H9 (cell line): ENCODE measurements at regions not wholly inside any gene's neighbourhood (a gene's known extent, or its start where the extent isn't known, plus 50 kb on each side); places are given as distances from the start of the nearest gene placed in this dataset.
"Not testable (repeated sequence)": the region's sequence is repeated elsewhere in the genome, so short reads cannot be mapped to it uniquely, and the experiment has no call there.

Experiments used
- DNase-seq: peaks from one replicate; pipeline ENCODE4 v3.0.0-alpha.2; 2017
- H2AFZ ChIP-seq: one replicate; pipeline ENCODE4 v1.6.1; 2013; ENCODE audit warnings: mild to moderate bottlenecking, low read length, control low read depth, moderate library complexity
- H2AK5ac ChIP-seq: 2 replicates; pipeline ENCODE4 v1.6.1; 2013; ENCODE audit warnings: low read length, control low read depth, mixed read lengths; ENCODE audit not compliant: insufficient read length
- H2BK120ac ChIP-seq: one replicate; pipeline ENCODE4 v1.6.1; 2013; ENCODE audit warnings: low read depth, mild to moderate bottlenecking, low read length, control low read depth, inconsistent platforms; ENCODE audit not compliant: poor library complexity, severe bottlenecking
- H2BK12ac ChIP-seq: 2 replicates; pipeline ENCODE4 v1.6.1; 2013; ENCODE audit warnings: low read length, control low read depth, mixed read lengths, low read depth; ENCODE audit not compliant: insufficient read length
- H2BK15ac ChIP-seq: 2 replicates; pipeline ENCODE4 v1.6.1; 2013; ENCODE audit warnings: low read depth, low read length, control low read depth
- H2BK20ac ChIP-seq: one replicate; pipeline ENCODE4 v1.6.1; 2013; ENCODE audit warnings: low read depth, mild to moderate bottlenecking, low read length, control low read depth, inconsistent platforms; ENCODE audit not compliant: poor library complexity, severe bottlenecking
- H2BK5ac ChIP-seq: 2 replicates; pipeline ENCODE4 v1.6.1; 2013; ENCODE audit warnings: low read length, control low read depth, mixed read lengths; ENCODE audit not compliant: insufficient read length
- H3K14ac ChIP-seq: 2 replicates; pipeline ENCODE4 v1.6.1; 2013; ENCODE audit warnings: low read length, control low read depth; ENCODE audit not compliant: insufficient read depth
- H3K18ac ChIP-seq: 2 replicates; pipeline ENCODE4 v1.6.1; 2013; ENCODE audit warnings: low read depth, mild to moderate bottlenecking, mixed read lengths, low read length, control low read depth; ENCODE audit not compliant: insufficient read length
- H3K23ac ChIP-seq: 2 replicates; pipeline ENCODE4 v1.6.1; 2013; ENCODE audit warnings: low read length, control low read depth, mixed read lengths, low read depth; ENCODE audit not compliant: insufficient read length
- H3K23me2 ChIP-seq: 2 replicates; pipeline ENCODE4 v1.6.1; 2013; ENCODE audit warnings: low read depth, mild to moderate bottlenecking, mixed read lengths, low read length, control low read depth; ENCODE audit not compliant: insufficient read length, poor library complexity, severe bottlenecking
- H3K27ac ChIP-seq: 2 replicates; pipeline ENCODE4 v1.5.1; 2013; ENCODE audit warnings: low read length, control low read depth, mixed read lengths, low read depth; ENCODE audit not compliant: insufficient read length
- H3K27me3 ChIP-seq: 2 replicates; pipeline ENCODE4 v1.6.1; 2013; ENCODE audit warnings: low read length, control low read depth, inconsistent platforms; ENCODE audit not compliant: insufficient read depth
- H3K4ac ChIP-seq: 2 replicates; pipeline ENCODE4 v1.6.1; 2013; ENCODE audit warnings: low read depth, mild to moderate bottlenecking, control low read depth, inconsistent platforms, low read length, moderate library complexity
- H3K4me1 ChIP-seq: 2 replicates; pipeline ENCODE4 v1.6.1; 2013; ENCODE audit warnings: low read length, control low read depth, inconsistent platforms; ENCODE audit not compliant: insufficient read depth
- H3K4me2 ChIP-seq: 2 replicates; pipeline ENCODE4 v1.6.1; 2013; ENCODE audit warnings: low read length, control low read depth, mixed read lengths; ENCODE audit not compliant: insufficient read length, insufficient read depth
- H3K56ac ChIP-seq: 2 replicates; pipeline ENCODE4 v1.6.1; 2013; ENCODE audit warnings: low read depth, mild to moderate bottlenecking, mixed read lengths, low read length, control low read depth; ENCODE audit not compliant: insufficient read length
- H3K79me1 ChIP-seq: 2 replicates; pipeline ENCODE4 v1.6.1; 2013; ENCODE audit warnings: low read depth, mild to moderate bottlenecking, moderate library complexity, low read length, control low read depth, inconsistent platforms; ENCODE audit not compliant: insufficient read depth, poor library complexity, severe bottlenecking
- H3K79me2 ChIP-seq: 2 replicates; pipeline ENCODE4 v1.6.1; 2013; ENCODE audit warnings: low read length, control low read depth, inconsistent platforms; ENCODE audit not compliant: insufficient read depth
- H3K9ac ChIP-seq: 2 replicates; pipeline ENCODE4 v1.6.1; 2013; ENCODE audit warnings: low read length, control low read depth, mixed read lengths; ENCODE audit not compliant: insufficient read length; ENCODE audit errors: extremely low read depth
- H3K9me3 ChIP-seq: one replicate; pipeline ENCODE4 v1.6.1; 2013; ENCODE audit warnings: low read depth, low read length, inconsistent platforms; ENCODE audit not compliant: control insufficient read depth
- H3T11ph ChIP-seq: one replicate; pipeline ENCODE4 v1.6.1; 2013; ENCODE audit warnings: mild to moderate bottlenecking, low read length, control low read depth, inconsistent platforms
- H4K20me1 ChIP-seq: one replicate; pipeline ENCODE4 v1.6.1; 2013; ENCODE audit not compliant: control insufficient read depth, insufficient read length, insufficient read depth
- H4K5ac ChIP-seq: 2 replicates; pipeline ENCODE4 v1.6.1; 2013; ENCODE audit warnings: low read depth, mild to moderate bottlenecking, mixed read lengths, low read length, control low read depth; ENCODE audit not compliant: insufficient read length
- H4K8ac ChIP-seq: replicated peaks from 2 replicates; pipeline ENCODE4 v1.6.1; 2013; ENCODE audit warnings: low read length, control low read depth, mixed read lengths, low read depth; ENCODE audit not compliant: insufficient read length
- H4K91ac ChIP-seq: 2 replicates; pipeline ENCODE4 v1.6.1; 2013; ENCODE audit warnings: low read depth, mild to moderate bottlenecking, moderate library complexity, mixed read lengths, low read length, control low read depth; ENCODE audit not compliant: insufficient read length
- H3K27ac Mint-ChIP-seq, 3 experiments: 2 replicates in 2 of 3; 3 replicates in 1 of 3; pipeline ENCODE4 v1.8.0; 2020 to 2021; ENCODE audit warnings: mixed read lengths in 3 of 3, mild to moderate bottlenecking in 1 of 3, moderate library complexity in 1 of 3
- H3K27me3 Mint-ChIP-seq: 2 replicates; pipeline ENCODE4 v1.8.0; 2021; ENCODE audit warnings: low read depth, mild to moderate bottlenecking, moderate library complexity, mixed read lengths
- H3K36me3 Mint-ChIP-seq, 3 experiments: 2 replicates in 2 of 3; 3 replicates in 1 of 3; pipeline ENCODE4 v1.8.0; 2020 to 2021; ENCODE audit warnings: low read depth in 3 of 3, mixed read lengths in 3 of 3; ENCODE audit not compliant: insufficient read depth in 1 of 3
- H3K4me1 Mint-ChIP-seq, 2 experiments: 2 replicates each; pipeline ENCODE4 v1.8.0; 2020; ENCODE audit warnings: mixed read lengths in 2 of 2
- H3K4me3 Mint-ChIP-seq, 2 experiments: 2 replicates in 1 of 2; 3 replicates in 1 of 2; pipeline ENCODE4 v1.8.0; 2020 to 2021; ENCODE audit warnings: mild to moderate bottlenecking in 2 of 2, mixed read lengths in 2 of 2, moderate library complexity in 1 of 2
- H3K9me3 Mint-ChIP-seq, 2 experiments: 2 replicates in 1 of 2; 3 replicates in 1 of 2; pipeline ENCODE4 v1.8.0; 2020; ENCODE audit warnings: mild to moderate bottlenecking in 2 of 2, mixed read lengths in 2 of 2, moderate library complexity in 1 of 2
- WGBS: extraction: QIAGEN DNeasy Blood & Tissue Kit; methylation state at CpG from one replicate; pipeline ENCODE4 v1.1.7; 2013; ENCODE audit warnings: missing lambda C conversion rate, low lambda C conversion rate, mixed read lengths; ENCODE audit not compliant: insufficient read length; ENCODE audit errors: extremely low coverage; 5-methylcytosine and 5-hydroxymethylcytosine counted together
- TF ChIP-seq, protein P1 (sequence below): fragments of 200-600 bp; sonication (generic); conservative IDR thresholded peaks from 3 replicates; pipeline ENCODE4 v1.8.0; 2021; ENCODE audit warnings: antibody characterized with exemption, mild to moderate bottlenecking

DNA sequence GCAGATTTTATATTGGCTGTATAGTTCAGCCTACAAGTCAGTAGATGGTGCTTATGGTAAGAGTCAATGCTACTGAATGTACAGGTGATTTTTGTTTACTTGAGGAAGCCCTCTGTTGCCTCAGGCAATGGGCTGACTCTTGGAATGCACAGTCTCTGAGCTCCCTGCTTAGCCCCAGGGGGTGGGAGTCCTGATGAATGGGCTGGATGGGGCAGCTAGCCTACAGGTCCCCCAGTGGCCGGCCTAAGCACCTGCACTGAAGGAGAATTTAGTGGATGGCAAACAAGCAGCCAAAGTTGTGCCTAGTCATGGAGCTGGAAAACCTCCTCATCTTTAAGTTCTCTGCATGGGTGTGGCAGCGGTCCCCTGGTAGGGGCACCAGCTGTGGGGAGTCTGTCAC lies 101.8 kb upstream of the CXorf51B start:
- no peak overlapping the region for H3K23ac ChIP-seq
- H3K14ac ChIP-seq, result no peak overlapping the region
- peaks cover 0 to 2% of the 10 kb centered on the region in 2 experiments; a peak in 1 of 4 replicates for H3K4me1 Mint-ChIP-seq
- no peaks in the 10 kb centered on the region for H3K79me2 ChIP-seq
- no peak overlapping the region for H3K4ac ChIP-seq
- H3K23me2 ChIP-seq, result no peaks in the 10 kb centered on the region
- H3K27me3 Mint-ChIP-seq, result peaks cover 35% of the 10 kb centered on the region
- H3K27ac ChIP-seq, result no peak overlapping the region
- H2BK5ac ChIP-seq, result no peak overlapping the region
- H2BK15ac ChIP-seq, result no peak overlapping the region
- peaks cover 60 to 72% of the 10 kb centered on the region in 2 experiments for H3K9me3 Mint-ChIP-seq
- H3T11ph ChIP-seq, result no peak overlapping the region
- no peaks in the 10 kb centered on the region for H3K27me3 ChIP-seq
- no peak overlapping the region for H3K56ac ChIP-seq
- no peak overlapping the region for H2AFZ ChIP-seq
- no peak overlapping the region for H2AK5ac ChIP-seq
- no peaks in the 10 kb centered on the region for H3K79me1 ChIP-seq
- H3K4me2 ChIP-seq, result no peak overlapping the region
- TF ChIP-seq, protein P1, sequence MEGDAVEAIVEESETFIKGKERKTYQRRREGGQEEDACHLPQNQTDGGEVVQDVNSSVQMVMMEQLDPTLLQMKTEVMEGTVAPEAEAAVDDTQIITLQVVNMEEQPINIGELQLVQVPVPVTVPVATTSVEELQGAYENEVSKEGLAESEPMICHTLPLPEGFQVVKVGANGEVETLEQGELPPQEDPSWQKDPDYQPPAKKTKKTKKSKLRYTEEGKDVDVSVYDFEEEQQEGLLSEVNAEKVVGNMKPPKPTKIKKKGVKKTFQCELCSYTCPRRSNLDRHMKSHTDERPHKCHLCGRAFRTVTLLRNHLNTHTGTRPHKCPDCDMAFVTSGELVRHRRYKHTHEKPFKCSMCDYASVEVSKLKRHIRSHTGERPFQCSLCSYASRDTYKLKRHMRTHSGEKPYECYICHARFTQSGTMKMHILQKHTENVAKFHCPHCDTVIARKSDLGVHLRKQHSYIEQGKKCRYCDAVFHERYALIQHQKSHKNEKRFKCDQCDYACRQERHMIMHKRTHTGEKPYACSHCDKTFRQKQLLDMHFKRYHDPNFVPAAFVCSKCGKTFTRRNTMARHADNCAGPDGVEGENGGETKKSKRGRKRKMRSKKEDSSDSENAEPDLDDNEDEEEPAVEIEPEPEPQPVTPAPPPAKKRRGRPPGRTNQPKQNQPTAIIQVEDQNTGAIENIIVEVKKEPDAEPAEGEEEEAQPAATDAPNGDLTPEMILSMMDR, result peak; percentile 56
- no peak overlapping the region for H2BK20ac ChIP-seq
- peaks cover 6% of the 10 kb centered on the region for H3K9me3 ChIP-seq
- H3K18ac ChIP-seq, result no peak overlapping the region
- H3K27ac Mint-ChIP-seq, result no peak overlapping the region
- peaks cover 3 to 4% (median 4%) of the 10 kb centered on the region in 3 experiments; a peak in 5 of 7 replicates for H3K36me3 Mint-ChIP-seq
- no peaks in the 10 kb centered on the region for H3K4me1 ChIP-seq
- H3K9ac ChIP-seq, result no peak overlapping the region
- no peak overlapping the region for H2BK12ac ChIP-seq
- H4K8ac ChIP-seq, result no peak overlapping the region
- no peaks in the 10 kb centered on the region for H4K20me1 ChIP-seq
- no peak overlapping the region for H2BK120ac ChIP-seq
- WGBS, result no CpG with 5 or more reads among the region's 2 CpGs
- H4K91ac ChIP-seq, result no peak overlapping the region
- DNase-seq, result peak; percentile 62
- no peak overlapping the region for H4K5ac ChIP-seq
- no peak overlapping the region for H3K4me3 Mint-ChIP-seq

- no CpG with 5 or more reads among the region's 5 CpGs for WGBS
- not testable (repeated sequence) for H2BK5ac ChIP-seq, H3K27me3 ChIP-seq, H3K56ac ChIP-seq, H4K8ac ChIP-seq, H3K79me2 ChIP-seq, H3K23me2 ChIP-seq, H4K91ac ChIP-seq, H2BK15ac ChIP-seq, H4K20me1 ChIP-seq, H2BK20ac ChIP-seq, H2BK120ac ChIP-seq, H3K27ac ChIP-seq, H3K27ac Mint-ChIP-seq, H3K4ac ChIP-seq, H4K5ac ChIP-seq, H3K4me1 ChIP-seq, H3K23ac ChIP-seq, H3T11ph ChIP-seq, H3K36me3 Mint-ChIP-seq, DNase-seq, H2BK12ac ChIP-seq, H3K9ac ChIP-seq, H3K4me2 ChIP-seq, H2AFZ ChIP-seq, H3K4me3 Mint-ChIP-seq, H3K79me1 ChIP-seq, H3K14ac ChIP-seq, H3K18ac ChIP-seq, H3K4me1 Mint-ChIP-seq, H2AK5ac ChIP-seq
- peaks cover 14% of the 10 kb centered on the region for H3K9me3 ChIP-seq
- Mint-ChIP-seq H3K9me3 (peaks cover 58 to 70% of the 10 kb centered on the region in 2 experiments), H3K27me3 (peaks cover 37% of the 10 kb centered on the region)
Measured at GRCh38 chrX:146708866-146709265, 100.7 kb upstream of the CXorf51B start.
